HCT116 (cell line): ENCODE measurements at regions not wholly inside any gene's neighbourhood (a gene's known extent, or its start where the extent isn't known, plus 50 kb on each side); places are given as distances from the start of the nearest gene placed in this dataset.

Source experiments
- ATAC-seq: fragments of 200-7000 bp; cut with Tn5 transposase; 2 replicates; pipeline ENCODE4 v1.9.1; 2020; ENCODE audit warnings: mild to moderate bottlenecking, moderate library complexity
- BruUV-seq: library from RNA; stranded (reverse); fragments of 400-500 nt; replicated peaks from 2 replicates; lab custom pipeline; 2021; lab: Mats Ljungman, UMichigan
- CTCF ChIA-PET: fragments of 300-600 bp; sonication (Branson Sonifier 250); formaldehyde crosslinking; loops from one replicate; lab custom pipeline; 2021; ENCODE audit warnings: antibody characterized with exemption; lab: Charles Lee
- POLR2A ChIA-PET: fragments of 300-600, 350-600 bp; sonication (Branson Sonifier 250); formaldehyde crosslinking; loops from one replicate; lab custom pipeline; 2021; ENCODE audit warnings: antibody characterized with exemption; lab: Charles Lee
- RAD21 ChIA-PET, 2 experiments: fragments of 300-600 bp; sonication (Branson Sonifier 250); formaldehyde crosslinking; loops; one replicate each; lab custom pipeline; 2023; ENCODE audit warnings: low total read pairs in 2 of 2; ENCODE audit not compliant: uncharacterized antibody in 2 of 2, unreplicated experiment in 2 of 2, low non-redundant PET in 1 of 2; lab: Charles Lee
- DNase-seq: peaks from one replicate; pipeline ENCODE4 v3.0.0-alpha.2; 2010; ENCODE audit warnings: low read depth, low spot score
- H2AFZ ChIP-seq: fragments of 200-600 bp; shearing (Covaris generic), sonication (generic); 2 replicates; pipeline ENCODE4 v1.6.1; 2017; ENCODE audit warnings: low read depth, mixed run types, mixed read lengths, antibody characterized with exemption, low read length; ENCODE audit not compliant: poor library complexity, severe bottlenecking
- H3K27ac ChIP-seq: 2 replicates; pipeline ENCODE4 v1.5.1; 2012; ENCODE audit warnings: low read depth, low read length
- H3K27me3 ChIP-seq: fragments of 200-600 bp; sonication (generic); 2 replicates; pipeline ENCODE4 v1.6.1; 2016; ENCODE audit warnings: mixed run types, low read length, mixed read lengths; ENCODE audit not compliant: insufficient read depth
- H3K36me3 ChIP-seq, 2 experiments: fragments of 200-500 bp in 1 of 2; fragments of 200-600 bp in 1 of 2; sonication (Bioruptor generic) in 1 of 2; sonication (generic) in 1 of 2; 2 replicates each; pipeline versions ENCODE4 v1.5.1 to v1.6.1; 2014 to 2016; ENCODE audit warnings: low read length in 2 of 2, inconsistent platforms in 1 of 2, mixed read lengths in 1 of 2, mixed run types in 1 of 2; ENCODE audit not compliant: insufficient read depth in 2 of 2, control insufficient read depth in 1 of 2
- H3K4me1 ChIP-seq, 2 experiments: fragments of 200-600 bp in 1 of 2; sonication (generic) in 1 of 2; 2 replicates each; pipeline versions ENCODE4 v1.5.1 to v1.6.1; 2012 to 2017; ENCODE audit warnings: low read length in 2 of 2, inconsistent platforms in 1 of 2, mild to moderate bottlenecking in 1 of 2, mixed read lengths in 1 of 2, mixed run types in 1 of 2, moderate library complexity in 1 of 2; ENCODE audit not compliant: insufficient read depth in 2 of 2, control insufficient read depth in 1 of 2
- H3K4me2 ChIP-seq: fragments of 200-600 bp; sonication (generic); 2 replicates; pipeline ENCODE4 v1.6.1; 2017; ENCODE audit warnings: mixed run types, low read length, mixed read lengths
- H3K4me3 ChIP-seq, 2 experiments: fragments of 200-600 bp in 1 of 2; sonication (generic) in 1 of 2; replicated peaks in 1 of 2; 2 replicates each; pipeline ENCODE4 v1.5.1; 2011 to 2016; ENCODE audit warnings: low read length in 2 of 2, control low read depth in 1 of 2, low read depth in 1 of 2, mild to moderate bottlenecking in 1 of 2, mixed read lengths in 1 of 2, mixed run types in 1 of 2
- H3K79me2 ChIP-seq: fragments of 200-600 bp; sonication (generic); 2 replicates; pipeline ENCODE4 v1.6.1; 2017; ENCODE audit warnings: mild to moderate bottlenecking, mixed run types, low read length, moderate library complexity, mixed read lengths; ENCODE audit not compliant: insufficient read depth
- H3K9ac ChIP-seq: fragments of 200-600 bp; sonication (generic); 2 replicates; pipeline ENCODE4 v1.6.1; 2016; ENCODE audit warnings: low read length, mixed read lengths
- H3K9me2 ChIP-seq: fragments of 200-600 bp; sonication (generic), shearing (Covaris generic); 2 replicates; pipeline ENCODE4 v1.6.1; 2017; ENCODE audit warnings: mixed run types, mild to moderate bottlenecking, moderate library complexity; ENCODE audit not compliant: insufficient read depth
- H3K9me3 ChIP-seq, 2 experiments: fragments of 200-500 bp in 1 of 2; fragments of 200-600 bp in 1 of 2; sonication (Bioruptor generic) in 1 of 2; sonication (generic) in 1 of 2; 2 replicates each; pipeline ENCODE4 v1.6.1; 2014 to 2017; ENCODE audit warnings: low read length in 2 of 2, mixed read lengths in 2 of 2, inconsistent platforms in 1 of 2, low read depth in 1 of 2, mild to moderate bottlenecking in 1 of 2, mixed run types in 1 of 2, moderate library complexity in 1 of 2; ENCODE audit not compliant: control insufficient read depth in 1 of 2, insufficient read depth in 1 of 2
- H4K20me1 ChIP-seq: fragments of 200-600 bp; sonication (generic), shearing (Covaris generic); 2 replicates; pipeline ENCODE4 v1.6.1; 2017; ENCODE audit warnings: mixed run types, mild to moderate bottlenecking, moderate library complexity; ENCODE audit not compliant: insufficient read depth
- CBX3 ChIP-seq: IDR thresholded peaks from 2 replicates; pipeline ENCODE4 v1.6.1; 2012; ENCODE audit warnings: low read depth
- CEBPB ChIP-seq: IDR thresholded peaks from 2 replicates; pipeline ENCODE4 v1.6.1; 2012; ENCODE audit warnings: low read depth
- EGR1 ChIP-seq: IDR thresholded peaks from 2 replicates; pipeline ENCODE4 v1.6.1; 2012; ENCODE audit warnings: low read depth
- EZH2 ChIP-seq: fragments of 200-600 bp; sonication (generic); IDR thresholded peaks from 2 replicates; pipeline ENCODE4 v1.6.1; 2017; ENCODE audit warnings: antibody characterized with exemption, mixed run types
- EZH2phosphoT487 ChIP-seq: fragments of 200-600 bp; IDR thresholded peaks from 2 replicates; pipeline ENCODE4 v1.6.1; 2018; ENCODE audit warnings: antibody characterized with exemption, borderline replicate concordance
- FOSL1 ChIP-seq: IDR thresholded peaks from 2 replicates; pipeline ENCODE4 v1.6.1; 2012; ENCODE audit warnings: low read depth
- POLR2AphosphoS5 ChIP-seq: IDR thresholded peaks from 2 replicates; pipeline ENCODE4 v1.6.1; 2011; ENCODE audit warnings: mild to moderate bottlenecking, low read depth, low read length, moderate library complexity
- RAD21 ChIP-seq: IDR thresholded peaks from 2 replicates; pipeline ENCODE4 v1.6.1; 2012; ENCODE audit warnings: low read depth, mild to moderate bottlenecking
- SP1 ChIP-seq: IDR thresholded peaks from 2 replicates; pipeline ENCODE4 v1.6.1; 2012; ENCODE audit warnings: low read depth
- SRF ChIP-seq: IDR thresholded peaks from 2 replicates; pipeline ENCODE4 v1.6.1; 2012; ENCODE audit warnings: low read depth
- YY1 ChIP-seq: IDR thresholded peaks from 2 replicates; pipeline ENCODE4 v1.6.1; 2011; ENCODE audit warnings: low read length, low read depth, moderate library complexity, mild to moderate bottlenecking; ENCODE audit not compliant: insufficient replicate concordance; ENCODE audit errors: extremely low read depth
- ZNF274 ChIP-seq: fragments of 200-500 bp; sonication (Bioruptor generic); IDR thresholded peaks from 2 replicates; pipeline ENCODE4 v1.6.1; 2014; ENCODE audit warnings: mild to moderate bottlenecking, low read depth, low read length, inconsistent platforms
- intact Hi-C: fragments of 100-400 bp; cut with micrococcal nuclease; formaldehyde crosslinking; loops from 2 replicates; pipeline ENCODE4 v1.10.0; 2022
- TF ChIP-seq, protein P1 (sequence below): IDR thresholded peaks from 2 replicates; pipeline ENCODE4 v1.6.1; 2012; ENCODE audit warnings: low read depth

DNA sequence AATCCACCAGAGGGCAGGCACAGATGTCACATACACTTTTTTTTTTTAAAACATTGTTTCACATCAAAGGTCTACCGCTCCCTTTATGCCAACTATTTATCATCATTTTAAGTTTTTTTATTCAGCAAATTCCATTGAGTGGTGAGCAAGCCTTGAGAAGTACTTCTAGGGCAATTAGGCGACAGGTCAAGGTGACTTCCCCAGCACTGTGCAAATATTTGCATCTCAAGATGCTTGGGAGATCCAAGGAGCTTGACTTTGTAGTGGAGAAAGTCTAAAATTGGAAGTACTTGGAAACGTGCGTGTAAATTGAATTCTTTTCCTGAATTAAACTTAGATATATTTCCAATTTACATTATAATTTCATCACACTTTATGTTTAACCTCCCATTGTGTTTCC is 211.1 kb downstream of the ICE1 start:
- no peak for DNase-seq
- Histone ChIP-seq H3K27ac (no peak overlapping the region), H3K9ac (no peak overlapping the region), H3K27me3 (peaks cover 41% of the 10 kb centered on the region), H3K9me2 (no peaks in the 10 kb centered on the region), H4K20me1 (no peaks in the 10 kb centered on the region), H2AFZ (no peak overlapping the region), H3K79me2 (no peaks in the 10 kb centered on the region), H3K4me3 (no peak overlapping the region)
- CTCF ChIA-PET: no interaction called here
- RAD21 ChIA-PET: no interaction called here
- POLR2A ChIA-PET: no interaction called here
- BruUV-seq: no TSS peak
- intact Hi-C loops: no loop called here
- TF ChIP-seq CBX3 (no peak), RAD21 (no peak), FOSL1 (no peak), EZH2phosphoT487 (no peak), POLR2AphosphoS5 (no peak), YY1 (no peak), EZH2 (no peak), ZNF274 (no peak), CEBPB (no peak), SP1 (no peak), EGR1 (no peak), SRF (no peak)
- TF ChIP-seq, protein P1, sequence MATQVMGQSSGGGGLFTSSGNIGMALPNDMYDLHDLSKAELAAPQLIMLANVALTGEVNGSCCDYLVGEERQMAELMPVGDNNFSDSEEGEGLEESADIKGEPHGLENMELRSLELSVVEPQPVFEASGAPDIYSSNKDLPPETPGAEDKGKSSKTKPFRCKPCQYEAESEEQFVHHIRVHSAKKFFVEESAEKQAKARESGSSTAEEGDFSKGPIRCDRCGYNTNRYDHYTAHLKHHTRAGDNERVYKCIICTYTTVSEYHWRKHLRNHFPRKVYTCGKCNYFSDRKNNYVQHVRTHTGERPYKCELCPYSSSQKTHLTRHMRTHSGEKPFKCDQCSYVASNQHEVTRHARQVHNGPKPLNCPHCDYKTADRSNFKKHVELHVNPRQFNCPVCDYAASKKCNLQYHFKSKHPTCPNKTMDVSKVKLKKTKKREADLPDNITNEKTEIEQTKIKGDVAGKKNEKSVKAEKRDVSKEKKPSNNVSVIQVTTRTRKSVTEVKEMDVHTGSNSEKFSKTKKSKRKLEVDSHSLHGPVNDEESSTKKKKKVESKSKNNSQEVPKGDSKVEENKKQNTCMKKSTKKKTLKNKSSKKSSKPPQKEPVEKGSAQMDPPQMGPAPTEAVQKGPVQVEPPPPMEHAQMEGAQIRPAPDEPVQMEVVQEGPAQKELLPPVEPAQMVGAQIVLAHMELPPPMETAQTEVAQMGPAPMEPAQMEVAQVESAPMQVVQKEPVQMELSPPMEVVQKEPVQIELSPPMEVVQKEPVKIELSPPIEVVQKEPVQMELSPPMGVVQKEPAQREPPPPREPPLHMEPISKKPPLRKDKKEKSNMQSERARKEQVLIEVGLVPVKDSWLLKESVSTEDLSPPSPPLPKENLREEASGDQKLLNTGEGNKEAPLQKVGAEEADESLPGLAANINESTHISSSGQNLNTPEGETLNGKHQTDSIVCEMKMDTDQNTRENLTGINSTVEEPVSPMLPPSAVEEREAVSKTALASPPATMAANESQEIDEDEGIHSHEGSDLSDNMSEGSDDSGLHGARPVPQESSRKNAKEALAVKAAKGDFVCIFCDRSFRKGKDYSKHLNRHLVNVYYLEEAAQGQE: no peak
- TF ChIP-seq, all 23 proteins: peak for 0
- ATAC-seq: no peak
- Histone ChIP-seq H3K36me3 (no peaks in the 10 kb centered on the region), H3K9me3 (no peaks in the 10 kb centered on the region), H3K4me1 (no peaks in the 10 kb centered on the region), H3K4me2 (no peak overlapping the region)
